Central memory CD4-positive, alpha-beta T cell (primary cell): ENCODE measurements at regions not wholly inside any gene's neighbourhood (a gene's known extent, or its start where the extent isn't known, plus 50 kb on each side); places are given as distances from the start of the nearest gene placed in this dataset.

Experiments used
- DNase-seq: peaks from one replicate; pipeline ENCODE4 v3.0.0; 2022

- DNase-seq = no peak
These were observed 135.4 kb upstream of the SLC30A5 start for GRCh38 chr5:68958428-68958827.

- no peak for DNase-seq
These were observed 133.4 kb upstream of the SLC30A5 start for GRCh38 chr5:68960456-68960855.

GRCh38 chr5:68960961-68961360, 132.9 kb upstream of the SLC30A5 start:
- DNase-seq = no peak

GRCh38 chr5:68961762-68962161, 132.1 kb upstream of the SLC30A5 start:
- no peak for DNase-seq

- no peak for DNase-seq
These were observed 130.9 kb upstream of the SLC30A5 start for GRCh38 chr5:68962757-68963484.

GRCh38 chr5:68964679-68965078, 129.1 kb upstream of the SLC30A5 start:
- no peak for DNase-seq

- no peak for DNase-seq
These were observed 127.9 kb upstream of the SLC30A5 start for GRCh38 chr5:68965926-68966325.

GRCh38 chr5:68966596-68966995, 127.2 kb upstream of the SLC30A5 start:
- no peak for DNase-seq

GRCh38 chr5:68968429-68968828, 125.4 kb upstream of the SLC30A5 start:
- DNase-seq = no peak

GRCh38 chr5:68970617-68971016, 123.2 kb upstream of the SLC30A5 start:
- no peak for DNase-seq

GRCh38 chr5:68973696-68974095, 120.1 kb upstream of the SLC30A5 start:
- DNase-seq = no peak

- DNase-seq = no peak
These were observed 110.8 kb upstream of the SLC30A5 start for GRCh38 chr5:68983043-68983442.

GRCh38 chr5:68983959-68984358, 109.9 kb upstream of the SLC30A5 start:
- no peak for DNase-seq

- DNase-seq = no peak
These were observed 102.3 kb upstream of the SLC30A5 start for GRCh38 chr5:68991279-68992084.

GRCh38 chr5:68994645-68995044, 99.2 kb upstream of the SLC30A5 start:
- no peak for DNase-seq

GRCh38 chr5:68995845-68996545, 97.8 kb upstream of the SLC30A5 start:
- DNase-seq = no peak

- DNase-seq = no peak
These were observed 94.6 kb upstream of the SLC30A5 start for GRCh38 chr5:68999181-68999580.

GRCh38 chr5:69000216-69000919, 93.4 kb upstream of the SLC30A5 start:
- DNase-seq = no peak

GRCh38 chr5:69000949-69001348, 92.9 kb upstream of the SLC30A5 start:
- no peak for DNase-seq

- DNase-seq = no peak
These were observed 92.2 kb upstream of the SLC30A5 start for GRCh38 chr5:69001627-69002026.

GRCh38 chr5:69004127-69004526, 89.7 kb upstream of the SLC30A5 start:
- no peak for DNase-seq

- DNase-seq = no peak
These were observed 89.1 kb upstream of the SLC30A5 start for GRCh38 chr5:69004676-69005075.

- no peak for DNase-seq
These were observed 87.8 kb upstream of the SLC30A5 start for GRCh38 chr5:69006030-69006429.
